Lower leg skin (tissue), 3 donors: ENCODE measurements at regions not wholly inside any gene's neighbourhood (a gene's known extent, or its start where the extent isn't known, plus 50 kb on each side); places are given as distances from the start of the nearest gene placed in this dataset.

Experiments
- CTCF ChIP-seq, 3 donors: fragments of 450-650 bp; IDR thresholded peaks; one replicate each; pipeline ENCODE4 v1.5.1; 2016; ENCODE audit warnings: antibody characterized with exemption in 3 of 3, mild to moderate bottlenecking in 3 of 3, moderate library complexity in 2 of 3
- POLR2A ChIP-seq, 2 donors: fragments of 450-650 bp; IDR thresholded peaks; one replicate each; pipeline ENCODE4 v1.6.1; 2016 to 2017; ENCODE audit warnings: antibody characterized with exemption in 2 of 2, mild to moderate bottlenecking in 1 of 2, moderate library complexity in 1 of 2

DNA sequence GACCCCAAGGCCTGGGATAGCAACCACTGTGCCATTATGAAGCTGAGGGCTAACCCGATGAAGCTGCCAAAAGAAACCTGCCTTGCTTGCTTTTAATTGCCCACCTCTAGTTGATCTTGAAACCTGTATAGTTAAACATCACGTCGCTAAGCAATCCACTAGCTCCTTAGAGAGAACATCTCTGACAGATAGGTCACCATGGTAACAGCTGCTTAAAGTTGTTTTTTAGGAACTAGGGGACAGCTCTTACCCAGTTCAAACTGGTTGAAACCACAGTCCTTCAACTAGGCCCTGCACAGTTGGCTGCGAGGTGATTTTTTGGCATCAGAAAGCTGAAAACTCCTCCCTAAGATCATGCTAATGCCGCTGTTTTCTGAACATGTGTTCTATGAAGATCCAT is 135.7 kb downstream of the EBLN2 start:
- no peak for TF ChIP-seq CTCF (IDR thresholded peaks at IDR 0.05)
- no peak for TF ChIP-seq POLR2A (IDR thresholded peaks at IDR 0.05)
